ENCODE measurements at regions not wholly inside any gene's neighbourhood (a gene's known extent, or its start where the extent isn't known, plus 50 kb on each side); places are given as distances from the start of the nearest gene placed in this dataset.

DNA sequence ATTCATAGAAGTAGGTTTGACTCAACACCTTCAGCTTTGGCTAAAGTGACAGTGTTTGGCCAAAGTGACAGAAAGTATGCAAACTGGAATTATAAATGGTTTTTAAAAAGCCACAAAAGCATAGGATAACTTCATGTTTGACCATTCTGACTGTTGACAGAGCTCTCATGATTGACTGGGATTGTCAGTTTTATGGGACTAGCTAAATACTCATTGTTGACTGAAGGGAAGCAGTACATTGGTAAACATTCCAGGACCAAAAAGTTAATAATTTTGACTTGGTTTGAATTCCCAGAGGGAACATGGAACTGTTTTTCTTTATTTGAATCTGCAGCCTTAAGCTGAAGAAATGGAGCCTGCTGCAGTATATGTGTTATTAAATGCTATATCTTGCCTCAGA, 84.6 kb upstream of the STEAP4 start:
- TF ChIP-seq, protein P1, sequence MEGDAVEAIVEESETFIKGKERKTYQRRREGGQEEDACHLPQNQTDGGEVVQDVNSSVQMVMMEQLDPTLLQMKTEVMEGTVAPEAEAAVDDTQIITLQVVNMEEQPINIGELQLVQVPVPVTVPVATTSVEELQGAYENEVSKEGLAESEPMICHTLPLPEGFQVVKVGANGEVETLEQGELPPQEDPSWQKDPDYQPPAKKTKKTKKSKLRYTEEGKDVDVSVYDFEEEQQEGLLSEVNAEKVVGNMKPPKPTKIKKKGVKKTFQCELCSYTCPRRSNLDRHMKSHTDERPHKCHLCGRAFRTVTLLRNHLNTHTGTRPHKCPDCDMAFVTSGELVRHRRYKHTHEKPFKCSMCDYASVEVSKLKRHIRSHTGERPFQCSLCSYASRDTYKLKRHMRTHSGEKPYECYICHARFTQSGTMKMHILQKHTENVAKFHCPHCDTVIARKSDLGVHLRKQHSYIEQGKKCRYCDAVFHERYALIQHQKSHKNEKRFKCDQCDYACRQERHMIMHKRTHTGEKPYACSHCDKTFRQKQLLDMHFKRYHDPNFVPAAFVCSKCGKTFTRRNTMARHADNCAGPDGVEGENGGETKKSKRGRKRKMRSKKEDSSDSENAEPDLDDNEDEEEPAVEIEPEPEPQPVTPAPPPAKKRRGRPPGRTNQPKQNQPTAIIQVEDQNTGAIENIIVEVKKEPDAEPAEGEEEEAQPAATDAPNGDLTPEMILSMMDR (conservative IDR thresholded peaks at IDR 0.05) = no peak
- no peak for TF ChIP-seq ZFX (IDR thresholded peaks at IDR 0.05)
